PC-9 (cell line): ENCODE measurements at regions not wholly inside any gene's neighbourhood (a gene's known extent, or its start where the extent isn't known, plus 50 kb on each side); places are given as distances from the start of the nearest gene placed in this dataset.

Experiments
- CTCF ChIP-seq: fragments of 200-600 bp; sonication (generic); conservative IDR thresholded peaks from 2 replicates; pipeline ENCODE4 v1.6.1; 2017; ENCODE audit warnings: mixed run types, antibody characterized with exemption, mild to moderate bottlenecking, moderate library complexity
- EZH2 ChIP-seq: fragments of 200-600 bp; sonication (generic); IDR thresholded peaks from 2 replicates; pipeline ENCODE4 v1.8.0; 2017; ENCODE audit warnings: antibody characterized with exemption, low read depth

DNA sequence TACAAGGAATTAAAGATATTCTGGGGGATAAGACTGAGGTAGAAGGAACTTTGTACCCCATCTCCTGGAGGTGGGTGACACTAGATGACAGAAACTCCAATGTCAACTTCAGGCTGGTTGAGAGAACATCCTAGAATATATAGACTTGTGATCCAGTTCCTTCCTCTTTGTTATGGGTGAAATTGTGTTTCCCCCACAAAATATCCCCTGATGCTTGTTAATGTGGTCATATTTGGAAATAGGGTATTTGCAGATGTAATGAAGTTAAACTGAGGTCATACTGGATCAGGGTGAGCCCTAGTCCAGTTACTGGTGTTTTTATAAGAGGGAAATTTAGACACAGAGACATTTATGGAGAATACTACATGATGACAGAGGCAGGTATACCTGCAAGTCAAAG, 114.0 kb upstream of the NAMPT start:
- TF ChIP-seq CTCF (no peak), EZH2 (no peak)
